Stimulated activated CD8-positive, alpha-beta memory T cell treated with anti-CD3 and anti-CD28 coated beads, Interleukin-15, amount 100 ng/mL, for 24 hours (primary cell): ENCODE measurements at regions not wholly inside any gene's neighbourhood (a gene's known extent, or its start where the extent isn't known, plus 50 kb on each side); places are given as distances from the start of the nearest gene placed in this dataset.

ENCODE experiments used
- DNase-seq: peaks from one replicate; pipeline ENCODE4 v3.0.0-alpha.2; 2020; ENCODE audit warnings: low read depth

- no peak for DNase-seq
Measured at GRCh38 chr11:8340296-8340695, 76.6 kb upstream of the LMO1 start.

GRCh38 chr11:8339592-8340022 lies 75.9 kb upstream of the LMO1 start:
- no peak for DNase-seq

DNA sequence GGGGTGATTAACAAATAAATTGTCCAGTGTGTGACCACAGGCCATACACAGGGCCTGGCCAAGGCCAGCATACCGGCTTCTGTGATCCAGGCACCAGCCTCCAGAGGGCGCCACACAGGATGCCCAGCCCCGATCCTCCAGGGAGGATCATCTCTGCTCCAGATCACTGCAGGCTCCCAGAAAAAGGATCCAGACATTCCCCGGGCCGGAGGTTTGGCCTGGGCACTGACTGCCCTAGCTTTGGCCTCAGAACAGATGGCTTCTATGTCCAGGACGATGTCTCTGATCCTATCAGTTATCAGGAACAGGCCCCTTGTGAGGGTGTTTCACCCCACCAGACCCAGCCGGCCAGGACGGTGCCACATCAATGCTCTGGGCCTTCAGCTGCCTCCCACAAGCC lies 74.5 kb upstream of the LMO1 start:
- DNase-seq, result no peak

DNA sequence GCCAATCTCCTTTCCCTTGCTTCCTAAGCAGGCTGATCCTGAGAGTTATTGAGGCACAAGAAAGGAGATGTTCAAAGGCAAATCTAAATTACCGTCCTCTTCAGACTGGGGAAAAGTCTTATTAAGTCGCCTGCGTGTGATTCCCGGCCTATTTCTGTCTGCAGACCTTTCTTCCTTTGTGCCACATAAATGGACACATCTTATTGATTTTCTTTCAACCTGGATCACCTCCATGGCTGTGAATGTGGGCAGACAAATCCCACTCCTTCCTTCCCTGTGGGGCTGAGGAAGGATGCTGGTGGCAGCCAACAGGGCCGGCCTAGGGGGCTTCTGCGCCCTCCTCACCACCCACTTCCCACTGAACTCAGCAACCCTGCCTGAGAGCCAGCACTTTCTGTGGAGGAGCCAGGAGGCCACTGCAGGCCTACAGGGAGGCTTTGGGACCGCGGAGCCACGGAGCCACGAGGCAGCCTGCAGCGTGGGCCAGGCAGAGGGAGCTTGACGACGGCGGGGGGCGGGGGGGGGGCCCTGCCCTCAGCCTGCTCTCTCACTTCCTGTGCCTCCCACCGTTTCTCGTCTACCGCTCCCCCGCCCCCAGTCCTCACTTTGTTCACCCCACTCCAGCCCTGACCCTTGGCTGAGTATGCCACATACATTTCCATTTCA lies 73.6 kb upstream of the LMO1 start:
- DNase-seq, result no peak

DNA sequence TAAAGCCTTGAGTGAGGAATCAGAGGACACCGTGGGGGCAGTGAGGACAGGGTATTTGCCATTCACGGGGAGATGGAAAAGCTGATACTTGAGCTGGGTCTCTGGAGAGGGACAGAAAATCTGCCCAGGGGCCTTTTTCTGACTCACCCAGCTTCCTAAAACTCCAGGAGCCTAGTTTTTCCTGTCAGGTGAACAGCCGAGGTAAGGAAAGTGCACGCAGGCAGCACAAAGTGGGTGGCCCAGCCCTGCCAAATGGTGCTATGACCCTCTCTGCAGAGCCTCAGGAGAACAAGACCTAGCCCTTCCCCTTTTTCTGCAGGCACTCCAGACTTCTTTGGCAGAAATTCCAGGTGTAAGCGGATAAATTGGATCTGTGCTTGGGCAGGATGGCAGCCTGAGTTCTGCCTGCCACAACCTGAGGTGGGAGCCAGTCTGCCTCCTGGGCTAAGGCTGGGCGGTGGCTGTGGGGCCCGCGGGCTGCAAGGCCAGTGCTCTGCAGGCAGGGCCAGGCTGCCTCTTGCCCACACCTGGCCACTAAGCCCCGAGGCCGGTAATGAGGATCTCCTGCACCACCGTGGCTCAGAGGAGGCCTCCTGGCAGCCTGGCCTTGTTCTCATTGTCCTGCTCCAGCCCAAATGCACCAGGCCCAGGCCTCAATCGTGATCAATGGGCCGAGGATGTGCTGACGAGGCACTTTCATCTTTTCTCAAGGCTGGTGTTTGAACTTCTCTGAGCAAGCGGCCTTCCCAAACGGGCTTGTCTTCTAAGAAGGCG lies 72.9 kb upstream of the LMO1 start:
- DNase-seq, result no peak

- DNase-seq, result no peak
Measured at GRCh38 chr11:8335683-8336082, 72.0 kb upstream of the LMO1 start.

DNA sequence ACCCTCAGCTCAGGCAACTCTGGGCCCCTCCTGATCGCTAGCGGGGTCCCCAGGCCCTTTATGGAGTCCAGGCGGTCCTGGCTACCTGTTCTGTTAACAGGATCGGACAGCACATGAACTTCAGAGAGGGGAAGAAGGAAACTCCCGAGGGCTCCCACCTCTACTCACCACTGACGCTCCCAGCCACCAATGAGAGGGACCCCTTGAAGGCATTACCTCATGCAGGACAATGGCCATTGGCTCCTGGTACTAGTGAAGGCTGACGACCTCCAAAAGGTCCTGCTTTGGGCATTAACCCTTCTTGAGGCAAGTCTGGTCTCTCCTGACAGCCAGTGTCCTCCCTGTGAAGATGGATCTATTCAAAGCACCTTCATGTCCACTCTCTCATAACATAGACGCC lies 71.5 kb upstream of the LMO1 start:
- no peak for DNase-seq

DNA sequence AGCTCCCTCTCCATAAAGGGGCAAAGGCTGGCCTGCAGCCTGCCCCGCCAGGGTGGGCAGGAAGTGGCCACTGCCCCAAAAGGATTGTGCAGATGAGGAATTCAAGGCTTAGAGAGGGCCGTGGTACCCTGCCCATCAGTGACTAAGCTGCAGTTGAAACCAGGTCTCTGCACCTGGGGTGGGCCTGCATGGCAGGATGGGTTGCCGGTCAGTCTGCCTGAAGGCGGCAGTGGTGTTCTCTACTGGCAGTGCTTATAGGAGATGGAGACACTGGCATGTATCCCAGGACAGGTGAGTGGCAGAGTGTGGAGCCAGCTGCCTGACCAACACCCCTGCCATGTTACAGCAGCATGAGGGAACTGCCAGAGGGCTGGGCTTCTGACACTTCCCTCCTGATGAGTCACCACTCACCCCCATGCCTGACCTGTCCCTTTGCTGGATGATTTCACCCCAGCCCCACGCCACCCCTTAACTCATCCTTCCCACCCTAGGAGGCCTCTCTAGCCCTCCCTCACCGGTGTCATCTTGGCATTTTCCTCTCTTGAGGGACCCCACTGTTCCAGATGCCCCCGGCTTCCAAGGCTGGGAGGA lies 70.2 kb upstream of the LMO1 start:
- DNase-seq, result no peak

- DNase-seq, result no peak
Measured at GRCh38 chr11:8333376-8333775, 69.7 kb upstream of the LMO1 start.

- DNase-seq, result no peak
Measured at GRCh38 chr11:8332891-8333290, 69.2 kb upstream of the LMO1 start.

GRCh38 chr11:8332196-8332595 lies 68.5 kb upstream of the LMO1 start:
- no peak for DNase-seq

DNA sequence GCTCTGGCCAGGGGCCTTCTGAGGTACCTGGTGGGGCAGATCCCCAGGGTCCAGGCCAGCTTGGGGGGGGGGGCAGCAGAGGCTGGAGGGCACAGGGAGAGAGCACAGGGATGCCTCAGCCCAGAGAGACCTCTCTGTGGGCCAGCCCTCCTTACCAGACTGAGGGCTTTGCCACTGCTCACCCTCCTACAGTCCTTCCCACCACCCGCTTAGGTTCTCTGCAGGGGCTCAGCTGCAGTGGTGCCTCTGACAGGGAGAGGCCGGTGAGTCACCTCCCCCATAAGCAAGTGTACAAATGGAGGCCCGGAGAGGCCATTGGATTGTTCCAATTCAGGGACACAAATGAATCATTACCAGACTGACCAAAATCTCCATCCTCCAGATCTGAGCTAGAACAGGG lies 68.1 kb upstream of the LMO1 start:
- no peak for DNase-seq

GRCh38 chr11:8330896-8331295 lies 67.2 kb upstream of the LMO1 start:
- no peak for DNase-seq

- no peak for DNase-seq
Measured at GRCh38 chr11:8330404-8330803, 66.7 kb upstream of the LMO1 start.

DNA sequence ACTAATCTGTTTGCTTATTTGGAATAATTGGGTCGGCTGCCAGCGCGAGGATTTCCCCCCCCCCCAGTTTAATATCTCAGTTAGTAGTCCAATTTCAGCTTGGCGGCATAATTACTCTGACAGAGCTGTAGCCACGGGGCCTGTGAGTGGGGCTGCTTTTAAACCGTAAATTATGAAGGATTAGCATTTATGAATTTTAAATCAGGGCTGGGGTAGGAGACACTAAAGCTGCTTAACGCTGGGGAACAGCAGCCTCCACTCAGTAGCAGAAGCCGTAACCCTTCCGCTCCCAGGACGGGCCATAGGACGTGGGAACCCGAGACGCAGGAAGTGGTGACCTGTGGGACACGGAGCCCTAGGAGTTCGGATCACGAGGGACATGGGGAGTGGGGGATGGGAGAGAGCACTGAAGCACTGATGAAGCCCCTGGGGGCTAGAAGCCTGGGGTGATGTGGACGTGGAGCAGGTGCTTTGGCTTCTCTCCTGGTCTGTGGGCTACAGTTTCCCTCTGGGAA lies 66.2 kb upstream of the LMO1 start:
- DNase-seq, result no peak

DNA sequence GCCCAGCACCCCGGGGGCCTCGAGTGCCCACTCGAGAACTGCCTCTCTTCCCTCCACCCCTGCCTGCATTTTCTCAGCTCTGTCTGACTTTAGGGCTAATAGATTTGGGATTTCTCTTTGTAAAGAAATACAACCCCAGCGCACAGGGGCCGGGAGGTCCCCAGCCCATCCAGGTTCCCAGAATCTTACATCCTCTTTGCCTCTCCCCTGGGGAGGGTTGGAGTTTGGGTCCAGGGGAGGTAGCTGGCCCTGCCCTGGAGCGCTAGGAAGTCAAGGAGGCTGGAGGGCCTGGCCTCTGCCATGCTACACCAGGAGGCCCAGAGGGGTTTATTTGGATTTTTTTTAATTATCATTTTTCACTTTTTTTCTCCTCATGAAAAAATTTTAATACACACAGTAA lies 65.7 kb upstream of the LMO1 start:
- DNase-seq, result no peak

GRCh38 chr11:8328848-8329330 lies 65.2 kb upstream of the LMO1 start:
- DNase-seq, result peak; percentile 39

DNA sequence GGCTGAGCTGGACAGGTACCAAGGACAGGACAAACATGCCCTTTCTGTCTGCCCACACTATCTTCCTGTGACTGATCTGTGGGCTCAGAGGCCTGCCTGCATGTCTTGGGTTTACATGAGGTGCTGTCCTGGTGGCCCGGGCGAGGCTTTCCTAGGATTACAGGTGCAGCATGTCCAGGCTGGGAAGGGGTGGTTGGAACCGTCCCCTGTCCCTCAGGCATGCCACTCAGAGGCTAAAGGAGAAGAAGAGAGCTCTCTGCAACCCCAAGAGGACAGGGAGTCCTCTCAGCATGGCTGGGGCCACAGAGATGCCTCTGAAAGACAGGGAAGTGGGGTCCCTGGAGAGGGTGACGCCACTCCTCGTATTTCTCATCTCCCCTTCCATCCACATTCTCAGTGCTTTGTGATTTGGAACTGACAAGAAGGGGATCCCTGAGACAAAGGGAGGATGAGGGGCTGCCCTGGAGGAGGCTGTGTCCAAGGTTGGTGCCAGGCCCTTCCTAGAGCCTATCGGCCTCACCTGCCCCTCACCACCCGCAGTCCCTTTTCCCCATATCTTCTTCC lies 64.6 kb upstream of the LMO1 start:
- DNase-seq, result no peak

- DNase-seq, result no peak
Measured at GRCh38 chr11:8327761-8328192, 64.1 kb upstream of the LMO1 start.

GRCh38 chr11:8326337-8326736 lies 62.7 kb upstream of the LMO1 start:
- DNase-seq, result no peak

DNA sequence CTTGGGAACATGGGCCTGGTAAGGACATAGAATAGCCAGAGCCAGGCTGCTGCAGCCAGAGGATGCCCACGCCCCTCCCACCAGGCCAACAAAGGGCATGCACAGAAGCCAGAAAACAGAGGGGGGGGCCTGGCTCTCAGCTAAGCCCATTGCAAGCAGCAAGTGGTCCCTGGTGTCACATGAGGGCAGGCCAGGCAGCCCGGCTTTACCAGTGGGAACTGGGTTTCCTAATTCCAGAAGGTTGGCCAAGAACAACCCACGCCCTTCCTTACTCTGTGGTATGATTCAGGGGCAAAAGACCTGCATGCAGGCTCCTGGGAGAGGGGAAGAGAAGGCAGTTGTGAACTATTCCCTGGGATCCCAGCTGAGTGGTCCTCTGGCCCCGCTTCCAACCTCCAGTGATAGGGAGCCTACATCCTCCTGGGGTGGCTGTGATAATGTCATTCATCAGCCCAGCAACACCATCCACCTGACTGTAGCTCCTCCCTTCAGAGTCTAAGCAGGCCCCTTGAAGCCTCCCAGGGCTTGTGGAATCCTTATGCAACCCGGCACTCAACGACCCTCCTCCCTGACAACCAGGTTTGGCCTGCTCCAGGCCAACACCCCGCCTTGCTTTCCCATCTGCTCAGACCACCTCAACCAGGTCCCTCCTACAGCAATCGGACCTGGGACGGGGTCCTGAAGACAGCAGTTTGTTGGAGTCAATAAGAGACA lies 62.1 kb upstream of the LMO1 start:
- no peak for DNase-seq
